GM12878 (cell line): ENCODE measurements at regions not wholly inside any gene's neighbourhood (a gene's known extent, or its start where the extent isn't known, plus 50 kb on each side); places are given as distances from the start of the nearest gene placed in this dataset.

Source experiments
- ATAC-seq: fragments of 200-7000 bp; cut with Tn5 transposase; 3 replicates; pipeline ENCODE4 v1.9.1; 2020; ENCODE audit warnings: mild to moderate bottlenecking, moderate library complexity
- BruUV-seq: library from RNA; stranded (reverse); fragments of 400-500 nt; replicated peaks from 2 replicates; lab custom pipeline; 2021; lab: Mats Ljungman, UMichigan
- CTCF ChIA-PET: fragments of 300-600 bp; sonication (Branson Sonifier 250); formaldehyde crosslinking; extraction: SDS; loops from one replicate; lab custom pipeline; 2021; ENCODE audit warnings: inconsistent platforms; lab: Yijun Ruan, JAX
- POLR2A ChIA-PET: fragments of 350-600 bp; formaldehyde crosslinking; extraction: SDS; loops from one replicate; lab custom pipeline; 2021; ENCODE audit warnings: inconsistent platforms; lab: Charles Lee
- RAD21 ChIA-PET: fragments of 300-600 bp; sonication (Branson Sonifier 250); formaldehyde crosslinking; loops from one replicate; lab custom pipeline; 2023; ENCODE audit warnings: antibody characterized with exemption; ENCODE audit not compliant: unreplicated experiment; lab: Charles Lee
- SMC1A ChIA-PET: fragments of 300-600 bp; sonication (Branson Sonifier 250); formaldehyde crosslinking; loops from one replicate; lab custom pipeline; 2023; ENCODE audit not compliant: unreplicated experiment, uncharacterized antibody; lab: Charles Lee
- DNase-seq: peaks from one replicate; pipeline ENCODE4 v3.0.0-alpha.2; 2011; ENCODE audit warnings: low read depth, low spot score
- FAIRE-seq: peaks from 3 replicates; lab custom pipeline; 2011; peaks lifted over from hg19 to GRCh38; lab: Jason Lieb, UNC
- H2AFZ ChIP-seq: 2 replicates; pipeline ENCODE4 v1.6.0; 2011; ENCODE audit warnings: low read depth, low read length, control low read depth; ENCODE audit not compliant: control insufficient read depth
- H3K27ac ChIP-seq: 2 replicates; pipeline ENCODE4 v1.5.1; 2011; ENCODE audit warnings: control low read depth; ENCODE audit not compliant: control insufficient read depth, insufficient read depth
- H3K27me3 ChIP-seq, 2 experiments: replicated peaks in 1 of 2; 2 replicates each; pipeline versions ENCODE4 v1.6.0 to v1.6.1; 2011; ENCODE audit warnings: low read length in 1 of 2; ENCODE audit not compliant: control insufficient read depth in 2 of 2, insufficient read depth in 2 of 2
- H3K36me3 ChIP-seq, 2 experiments: 2 replicates each; pipeline ENCODE4 v1.5.1; 2011; ENCODE audit warnings: low read length in 1 of 2; ENCODE audit not compliant: control insufficient read depth in 2 of 2, insufficient read depth in 2 of 2
- H3K4me1 ChIP-seq: 2 replicates; pipeline ENCODE4 v1.6.1; 2011; ENCODE audit warnings: mild to moderate bottlenecking, low read length, moderate library complexity, mixed read lengths; ENCODE audit not compliant: control insufficient read depth, insufficient read depth
- H3K4me2 ChIP-seq: 2 replicates; pipeline ENCODE4 v1.6.0; 2011; ENCODE audit warnings: control low read depth; ENCODE audit not compliant: control insufficient read depth, insufficient read depth
- H3K4me3 ChIP-seq: fragments of 200-600 bp; sonication (generic); 2 replicates; pipeline ENCODE4 v1.5.1; 2016
- H3K79me2 ChIP-seq: 2 replicates; pipeline ENCODE4 v1.6.0; 2011; ENCODE audit warnings: low read length; ENCODE audit not compliant: control insufficient read depth, insufficient read depth
- H3K9ac ChIP-seq: 2 replicates; pipeline ENCODE4 v1.8.0; 2011; ENCODE audit warnings: low read length, control low read depth, mixed read lengths; ENCODE audit not compliant: control insufficient read depth, insufficient read depth
- H3K9me3 ChIP-seq: replicated peaks from 3 replicates; pipeline ENCODE4 v1.5.1; 2011; ENCODE audit warnings: mild to moderate bottlenecking, low read length; ENCODE audit not compliant: control insufficient read depth, insufficient read depth
- H4K20me1 ChIP-seq: 2 replicates; pipeline ENCODE4 v1.6.0; 2011; ENCODE audit not compliant: control insufficient read depth, insufficient read depth
- BCL11A ChIP-seq: IDR thresholded peaks from 2 replicates; pipeline ENCODE4 v1.6.1; 2011; ENCODE audit warnings: low read depth, low read length
- KLF5 ChIP-seq: fragments of 450-650 bp; IDR thresholded peaks from 2 replicates; pipeline ENCODE4 v1.6.1; 2014; ENCODE audit warnings: mild to moderate bottlenecking; ENCODE audit not compliant: partially characterized antibody
- SMC3 ChIP-seq: IDR thresholded peaks from 2 replicates; pipeline ENCODE4 v1.6.1; 2011; ENCODE audit warnings: low read length, improper control_type of control experiment, borderline replicate concordance
- STAT3 ChIP-seq: IDR thresholded peaks from 2 replicates; pipeline ENCODE4 v1.6.1; 2011; ENCODE audit warnings: low read depth, low read length, improper control_type of control experiment
- TCF12 ChIP-seq: IDR thresholded peaks from 2 replicates; pipeline ENCODE4 v1.6.1; 2011; ENCODE audit warnings: low read depth, mild to moderate bottlenecking, low read length
- ZBTB11 ChIP-seq: fragments of 450-650 bp; formaldehyde crosslinking; IDR thresholded peaks from 2 replicates; pipeline ENCODE4 v1.5.0; 2022; ENCODE audit warnings: mild to moderate bottlenecking, missing genetic modification characterization
- ZSCAN29 ChIP-seq: fragments of 450-650 bp; IDR thresholded peaks from 2 replicates; pipeline ENCODE4 v1.6.1; 2017; ENCODE audit warnings: mild to moderate bottlenecking, moderate library complexity
- in situ Hi-C: fragments of 300-500 bp; cut with MboI; formaldehyde crosslinking; loops from 9 replicates; pipeline ENCODE4 v1.14.3; 2018; ENCODE audit warnings: mixed read lengths
- intact Hi-C: fragments of 100-400 bp; cut with micrococcal nuclease; formaldehyde crosslinking; loops from one replicate; pipeline ENCODE4 v1.14.2; 2022; ENCODE audit not compliant: unreplicated experiment
- TF ChIP-seq, protein P1 (sequence below): fragments of 150-350 bp; IDR thresholded peaks from 2 replicates; pipeline ENCODE4 v1.6.1; 2016; ENCODE audit warnings: low read depth, low read length
- TF ChIP-seq, protein P2 (sequence below): IDR thresholded peaks from 2 replicates; pipeline ENCODE4 v1.6.1; 2011; ENCODE audit warnings: borderline replicate concordance, low read depth, mild to moderate bottlenecking, moderate library complexity, low read length; ENCODE audit not compliant: insufficient read depth, poor library complexity, severe bottlenecking

- CTCF ChIA-PET = no interaction called here
These were observed 447.9 kb downstream of the TDRD15 start for GRCh38 chr2:21571686-21572085.

More at GRCh38 chr2:21571686-21572085, 447.9 kb downstream of the TDRD15 start:
- Histone ChIP-seq H3K79me2 (no peaks in the 10 kb centered on the region), H3K4me2 (no peak overlapping the region), H3K27ac (no peak overlapping the region), H3K9me3 (no peaks in the 10 kb centered on the region), H3K36me3 (no peaks in the 10 kb centered on the region), H3K4me3 (no peak overlapping the region), H4K20me1 (no peaks in the 10 kb centered on the region), H3K4me1 (no peaks in the 10 kb centered on the region), H3K27me3 (no peaks in the 10 kb centered on the region), H2AFZ (no peak overlapping the region), H3K9ac (no peak overlapping the region)
- BruUV-seq = no TSS peak
- POLR2A ChIA-PET = no interaction called here
- RAD21 ChIA-PET = no interaction called here
- intact Hi-C loops = no loop called here
- ATAC-seq (no peak), FAIRE-seq (no peak), DNase-seq (no peak)
- TF ChIP-seq, protein P1, sequence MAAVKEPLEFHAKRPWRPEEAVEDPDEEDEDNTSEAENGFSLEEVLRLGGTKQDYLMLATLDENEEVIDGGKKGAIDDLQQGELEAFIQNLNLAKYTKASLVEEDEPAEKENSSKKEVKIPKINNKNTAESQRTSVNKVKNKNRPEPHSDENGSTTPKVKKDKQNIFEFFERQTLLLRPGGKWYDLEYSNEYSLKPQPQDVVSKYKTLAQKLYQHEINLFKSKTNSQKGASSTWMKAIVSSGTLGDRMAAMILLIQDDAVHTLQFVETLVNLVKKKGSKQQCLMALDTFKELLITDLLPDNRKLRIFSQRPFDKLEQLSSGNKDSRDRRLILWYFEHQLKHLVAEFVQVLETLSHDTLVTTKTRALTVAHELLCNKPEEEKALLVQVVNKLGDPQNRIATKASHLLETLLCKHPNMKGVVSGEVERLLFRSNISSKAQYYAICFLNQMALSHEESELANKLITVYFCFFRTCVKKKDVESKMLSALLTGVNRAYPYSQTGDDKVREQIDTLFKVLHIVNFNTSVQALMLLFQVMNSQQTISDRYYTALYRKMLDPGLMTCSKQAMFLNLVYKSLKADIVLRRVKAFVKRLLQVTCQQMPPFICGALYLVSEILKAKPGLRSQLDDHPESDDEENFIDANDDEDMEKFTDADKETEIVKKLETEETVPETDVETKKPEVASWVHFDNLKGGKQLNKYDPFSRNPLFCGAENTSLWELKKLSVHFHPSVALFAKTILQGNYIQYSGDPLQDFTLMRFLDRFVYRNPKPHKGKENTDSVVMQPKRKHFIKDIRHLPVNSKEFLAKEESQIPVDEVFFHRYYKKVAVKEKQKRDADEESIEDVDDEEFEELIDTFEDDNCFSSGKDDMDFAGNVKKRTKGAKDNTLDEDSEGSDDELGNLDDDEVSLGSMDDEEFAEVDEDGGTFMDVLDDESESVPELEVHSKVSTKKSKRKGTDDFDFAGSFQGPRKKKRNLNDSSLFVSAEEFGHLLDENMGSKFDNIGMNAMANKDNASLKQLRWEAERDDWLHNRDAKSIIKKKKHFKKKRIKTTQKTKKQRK = no peak
- TF ChIP-seq KLF5 (no peak), STAT3 (no peak), ZSCAN29 (no peak), TCF12 (no peak), BCL11A (no peak), ZBTB11 (no peak), SMC3 (no peak)
- TF ChIP-seq, protein P2, sequence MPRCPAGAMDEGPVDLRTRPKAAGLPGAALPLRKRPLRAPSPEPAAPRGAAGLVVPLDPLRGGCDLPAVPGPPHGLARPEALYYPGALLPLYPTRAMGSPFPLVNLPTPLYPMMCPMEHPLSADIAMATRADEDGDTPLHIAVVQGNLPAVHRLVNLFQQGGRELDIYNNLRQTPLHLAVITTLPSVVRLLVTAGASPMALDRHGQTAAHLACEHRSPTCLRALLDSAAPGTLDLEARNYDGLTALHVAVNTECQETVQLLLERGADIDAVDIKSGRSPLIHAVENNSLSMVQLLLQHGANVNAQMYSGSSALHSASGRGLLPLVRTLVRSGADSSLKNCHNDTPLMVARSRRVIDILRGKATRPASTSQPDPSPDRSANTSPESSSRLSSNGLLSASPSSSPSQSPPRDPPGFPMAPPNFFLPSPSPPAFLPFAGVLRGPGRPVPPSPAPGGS = no peak
- in situ Hi-C loops = no loop called here
- SMC1A ChIA-PET = no interaction called here
